ENCODE measurements at regions not wholly inside any gene's neighbourhood (a gene's known extent, or its start where the extent isn't known, plus 50 kb on each side); places are given as distances from the start of the nearest gene placed in this dataset.

DNA sequence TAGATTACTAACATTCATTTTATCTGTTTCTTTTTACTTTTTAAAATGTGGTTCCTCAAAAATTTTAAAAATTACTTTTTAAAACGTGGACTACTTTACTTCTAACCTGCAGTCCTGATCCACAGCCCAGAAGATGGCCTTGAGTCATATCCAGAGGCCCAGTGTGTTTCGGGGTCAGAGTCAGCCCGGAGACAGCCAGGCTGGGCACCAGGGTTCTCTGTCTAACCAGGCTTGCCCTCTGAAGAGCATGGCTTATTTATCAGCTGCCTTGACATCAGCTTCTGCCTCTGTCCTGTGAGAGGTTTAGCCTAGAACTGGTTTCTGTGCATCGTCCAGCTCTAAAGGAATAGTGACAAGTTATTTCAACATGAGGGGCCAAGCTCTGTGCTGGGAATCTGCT lies 332.0 kb downstream of the FGF9 start:
- TF ChIP-seq, protein P1, sequence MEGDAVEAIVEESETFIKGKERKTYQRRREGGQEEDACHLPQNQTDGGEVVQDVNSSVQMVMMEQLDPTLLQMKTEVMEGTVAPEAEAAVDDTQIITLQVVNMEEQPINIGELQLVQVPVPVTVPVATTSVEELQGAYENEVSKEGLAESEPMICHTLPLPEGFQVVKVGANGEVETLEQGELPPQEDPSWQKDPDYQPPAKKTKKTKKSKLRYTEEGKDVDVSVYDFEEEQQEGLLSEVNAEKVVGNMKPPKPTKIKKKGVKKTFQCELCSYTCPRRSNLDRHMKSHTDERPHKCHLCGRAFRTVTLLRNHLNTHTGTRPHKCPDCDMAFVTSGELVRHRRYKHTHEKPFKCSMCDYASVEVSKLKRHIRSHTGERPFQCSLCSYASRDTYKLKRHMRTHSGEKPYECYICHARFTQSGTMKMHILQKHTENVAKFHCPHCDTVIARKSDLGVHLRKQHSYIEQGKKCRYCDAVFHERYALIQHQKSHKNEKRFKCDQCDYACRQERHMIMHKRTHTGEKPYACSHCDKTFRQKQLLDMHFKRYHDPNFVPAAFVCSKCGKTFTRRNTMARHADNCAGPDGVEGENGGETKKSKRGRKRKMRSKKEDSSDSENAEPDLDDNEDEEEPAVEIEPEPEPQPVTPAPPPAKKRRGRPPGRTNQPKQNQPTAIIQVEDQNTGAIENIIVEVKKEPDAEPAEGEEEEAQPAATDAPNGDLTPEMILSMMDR (IDR thresholded peaks at IDR 0.05): no peak
- TF ChIP-seq EP300 (IDR thresholded peaks at IDR 0.05): no peak
- TF ChIP-seq POLR2A (IDR thresholded peaks at IDR 0.05): no peak
